ENCODE measurements at regions not wholly inside any gene's neighbourhood (a gene's known extent, or its start where the extent isn't known, plus 50 kb on each side); places are given as distances from the start of the nearest gene placed in this dataset.

- no peak for DNase-seq (ENCODE audit: low read depth)
- TF ChIP-seq CTCF (IDR thresholded peaks at IDR 0.05; ENCODE audit: insufficient read depth, low read length): no peak
- no peak overlapping the region for H3K4me3 ChIP-seq (ENCODE audit: low read depth, low read length)
Observed at GRCh38 chr6:28765978-28766351, 157.8 kb downstream of the TRIM27 start.

GRCh38 chr6:28766426-28766825 is 157.4 kb downstream of the TRIM27 start:
- H3K4me3 ChIP-seq (ENCODE audit: low read depth, low read length): no peak overlapping the region
- no peak for TF ChIP-seq CTCF (IDR thresholded peaks at IDR 0.05; ENCODE audit: insufficient read depth, low read length)
- DNase-seq (ENCODE audit: low read depth): no peak

GRCh38 chr6:28767133-28767532 is 156.7 kb downstream of the TRIM27 start:
- no peak for TF ChIP-seq CTCF (IDR thresholded peaks at IDR 0.05; ENCODE audit: insufficient read depth, low read length)
- H3K4me3 ChIP-seq (ENCODE audit: low read depth, low read length): no peak overlapping the region
- DNase-seq (ENCODE audit: low read depth): no peak

GRCh38 chr6:28767691-28768090 is 156.1 kb downstream of the TRIM27 start:
- no peak for DNase-seq (ENCODE audit: low read depth)
- TF ChIP-seq CTCF (IDR thresholded peaks at IDR 0.05; ENCODE audit: insufficient read depth, low read length): no peak
- H3K4me3 ChIP-seq (ENCODE audit: low read depth, low read length): no peak overlapping the region

GRCh38 chr6:28768187-28768913 is 155.4 kb downstream of the TRIM27 start:
- DNase-seq (ENCODE audit: low read depth): no peak
- no peak for TF ChIP-seq CTCF (IDR thresholded peaks at IDR 0.05; ENCODE audit: insufficient read depth, low read length)

GRCh38 chr6:28769626-28770402 is 154.0 kb downstream of the TRIM27 start:
- TF ChIP-seq CTCF (IDR thresholded peaks at IDR 0.05; ENCODE audit: insufficient read depth, low read length): no peak
- DNase-seq (ENCODE audit: low read depth): peak; percentile 26
- H3K4me3 ChIP-seq (ENCODE audit: low read depth, low read length): no peak overlapping the region

More at GRCh38 chr6:28768187-28768913, 155.4 kb downstream of the TRIM27 start:
- no peak overlapping the region for H3K4me3 ChIP-seq (ENCODE audit: low read depth, low read length)
